ENCODE measurements at regions not wholly inside any gene's neighbourhood (a gene's known extent, or its start where the extent isn't known, plus 50 kb on each side); places are given as distances from the start of the nearest gene placed in this dataset.

DNA sequence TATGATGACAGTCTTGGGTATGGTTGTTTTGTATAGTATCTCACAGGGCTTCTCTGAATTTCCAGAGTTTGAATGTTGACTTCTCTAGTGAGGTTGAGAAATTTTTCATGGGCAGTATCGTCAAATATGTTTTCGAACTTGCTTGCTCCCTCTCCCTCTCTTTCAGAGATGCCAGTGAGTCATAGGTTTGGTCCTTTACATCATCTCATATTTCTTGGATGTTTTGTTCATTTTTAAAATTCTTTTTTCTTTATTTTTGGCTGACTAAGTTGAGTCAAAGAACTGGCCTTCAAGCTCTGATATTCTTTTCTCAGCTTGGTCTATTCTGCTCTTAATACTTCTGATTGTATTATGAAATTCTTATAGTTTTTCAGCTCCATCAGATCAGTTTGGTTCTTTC lies 282.3 kb upstream of the NECTIN3 start:
- TF ChIP-seq POLR2A (IDR thresholded peaks at IDR 0.05; ENCODE audit: low read depth, low read length) (no peak), POLR2AphosphoS5 (IDR thresholded peaks at IDR 0.05; ENCODE audit: low read depth, low read length) (no peak)

Measured in GM12892 (cell line).